Fibroblast of lung (primary cell): ENCODE measurements at regions not wholly inside any gene's neighbourhood (a gene's known extent, or its start where the extent isn't known, plus 50 kb on each side); places are given as distances from the start of the nearest gene placed in this dataset.

Experiments
- CTCF ChIP-seq, 2 donors: IDR thresholded peaks in 1 of 2; conservative IDR thresholded peaks in 1 of 2; 1 replicate in 1 of 2; 2 replicates in 1 of 2; pipeline ENCODE4 v1.5.1; 2011 to 2012; ENCODE audit warnings: low read length in 2 of 2, control low read depth in 1 of 2, inconsistent platforms in 1 of 2, low read depth in 1 of 2, mild to moderate bottlenecking in 1 of 2
- EZH2 ChIP-seq: IDR thresholded peaks from 2 replicates; pipeline ENCODE4 v1.5.1; 2012; ENCODE audit warnings: low read length, control low read depth, mild to moderate bottlenecking; ENCODE audit errors: missing control alignments

DNA sequence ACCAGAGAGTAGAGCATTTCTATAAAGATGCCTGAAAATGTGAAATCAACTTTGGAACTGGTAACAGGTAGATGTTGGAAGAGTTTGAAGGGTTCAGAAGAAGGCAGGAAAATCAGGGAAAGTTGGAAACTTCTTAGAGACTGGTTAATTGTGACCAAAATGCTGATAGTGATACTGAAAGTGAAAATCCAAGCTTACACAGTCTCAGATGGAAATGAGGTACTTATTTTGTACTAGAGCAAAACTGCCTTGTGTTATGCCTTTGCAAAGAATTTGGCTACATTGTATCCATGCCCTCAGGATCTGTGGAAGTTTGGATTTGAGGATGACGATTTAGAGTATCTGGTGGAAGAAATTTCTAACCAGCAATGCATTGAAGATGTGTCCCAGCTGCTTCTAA lies 430.6 kb upstream of the KCND2 start:
- TF ChIP-seq CTCF (conservative IDR thresholded peaks at IDR 0.05 in 1 of 2, IDR thresholded peaks at IDR 0.05 in 1 of 2; ENCODE audit: low read depth in 1 of 2, low read length in 2 of 2) (no peak), EZH2 (no peak)
